Endothelial cell of umbilical vein (primary cell): ENCODE measurements at regions not wholly inside any gene's neighbourhood (a gene's known extent, or its start where the extent isn't known, plus 50 kb on each side); places are given as distances from the start of the nearest gene placed in this dataset.

ENCODE experiments used
- BruUV-seq: library from RNA; stranded (reverse); fragments of 400-500 nt; replicated peaks from 2 replicates; lab custom pipeline; 2021; lab: Mats Ljungman, UMichigan
- CTCF ChIA-PET: fragments of 300-600, 350-600 bp; sonication (Branson Sonifier 250); formaldehyde crosslinking; loops from one replicate; lab custom pipeline; 2021; ENCODE audit warnings: antibody characterized with exemption, inconsistent platforms; lab: Charles Lee
- POLR2A ChIA-PET: fragments of 300-600, 350-600 bp; sonication (Branson Sonifier 250); formaldehyde crosslinking; loops from one replicate; lab custom pipeline; 2021; ENCODE audit warnings: antibody characterized with exemption, inconsistent platforms; lab: Charles Lee
- DNase-seq: peaks from one replicate; pipeline ENCODE4 v3.0.0-alpha.2; 2011; ENCODE audit warnings: low read depth, low spot score
- FAIRE-seq: peaks from 2 replicates; lab custom pipeline; 2011; peaks lifted over from hg19 to GRCh38; lab: Jason Lieb, UNC
- H2AFZ ChIP-seq: 2 replicates; pipeline ENCODE4 v1.6.0; 2012; ENCODE audit warnings: low read depth, low read length, control low read depth, inconsistent platforms
- H3K27ac ChIP-seq: 2 replicates; pipeline ENCODE4 v1.5.1; 2011; ENCODE audit warnings: low read depth, mild to moderate bottlenecking, control low read depth, low read length, moderate library complexity; ENCODE audit not compliant: insufficient read depth
- H3K27me3 ChIP-seq, 2 experiments: 2 replicates each; pipeline versions ENCODE4 v1.6.0 to v1.6.1; 2011; ENCODE audit warnings: low read length in 2 of 2, mixed read lengths in 1 of 2; ENCODE audit not compliant: control insufficient read depth in 2 of 2, insufficient read depth in 2 of 2
- H3K36me3 ChIP-seq, 2 experiments: 2 replicates in 1 of 2; 3 replicates in 1 of 2; pipeline ENCODE4 v1.5.1; 2011; ENCODE audit warnings: low read length in 2 of 2, mild to moderate bottlenecking in 1 of 2, moderate library complexity in 1 of 2; ENCODE audit not compliant: control insufficient read depth in 2 of 2, insufficient read depth in 2 of 2; ENCODE audit errors: extremely low read depth in 1 of 2
- H3K4me1 ChIP-seq: 3 replicates; pipeline ENCODE4 v1.5.1; 2011; ENCODE audit warnings: mild to moderate bottlenecking, low read length; ENCODE audit not compliant: control insufficient read depth, insufficient read depth; ENCODE audit errors: extremely low read depth
- H3K4me2 ChIP-seq: 2 replicates; pipeline ENCODE4 v1.6.1; 2011; ENCODE audit warnings: low read length, control low read depth, mixed read lengths; ENCODE audit not compliant: insufficient read depth
- H3K4me3 ChIP-seq, 3 experiments: fragments of 200-600 bp in 1 of 3; sonication (generic), shearing (Covaris generic) in 1 of 3; replicated peaks in 1 of 3; 2 replicates each; pipeline ENCODE4 v1.5.1; 2011 to 2016; ENCODE audit warnings: control low read depth in 3 of 3, low read length in 3 of 3, mild to moderate bottlenecking in 2 of 3, inconsistent platforms in 1 of 3, low read depth in 1 of 3, moderate library complexity in 1 of 3; ENCODE audit not compliant: insufficient read depth in 1 of 3
- H3K79me2 ChIP-seq: 2 replicates; pipeline ENCODE4 v1.6.0; 2012; ENCODE audit warnings: low read length, inconsistent platforms; ENCODE audit not compliant: control insufficient read depth, insufficient read depth
- H3K9ac ChIP-seq: replicated peaks from 2 replicates; pipeline ENCODE3; 2011; ENCODE audit warnings: low read length, control low read depth; ENCODE audit not compliant: insufficient read depth; ENCODE audit errors: extremely low read depth
- H3K9me1 ChIP-seq: replicated peaks from 3 replicates; pipeline ENCODE4 v1.6.0; 2011; ENCODE audit warnings: mild to moderate bottlenecking, low read length; ENCODE audit not compliant: control insufficient read depth, insufficient read depth; ENCODE audit errors: extremely low read depth
- H3K9me3 ChIP-seq: replicated peaks from 2 replicates; pipeline ENCODE4 v1.5.1; 2012; ENCODE audit warnings: low read length, inconsistent platforms; ENCODE audit not compliant: control insufficient read depth, insufficient read depth
- H4K20me1 ChIP-seq: replicated peaks from 2 replicates; pipeline ENCODE3; 2011; ENCODE audit warnings: mild to moderate bottlenecking, low read length; ENCODE audit not compliant: control insufficient read depth, insufficient read depth; ENCODE audit errors: extremely low read depth
- CTCF ChIP-seq, 2 donors: IDR thresholded peaks; 1 replicate in 1 of 2; 2 replicates in 1 of 2; pipeline ENCODE4 v1.5.1; 2011; ENCODE audit warnings: low read length in 2 of 2, mild to moderate bottlenecking in 2 of 2, moderate library complexity in 2 of 2, control low read depth in 1 of 2, inconsistent platforms in 1 of 2, low read depth in 1 of 2; ENCODE audit not compliant: insufficient read depth in 1 of 2; ENCODE audit errors: extremely low read depth in 1 of 2
- EZH2 ChIP-seq: IDR thresholded peaks from 2 replicates; pipeline ENCODE4 v1.6.1; 2012; ENCODE audit warnings: borderline replicate concordance, low read depth, mild to moderate bottlenecking, moderate library complexity, low read length, inconsistent platforms; ENCODE audit not compliant: severe bottlenecking
- FOS ChIP-seq: IDR thresholded peaks from 2 replicates; pipeline ENCODE4 v1.6.1; 2011; ENCODE audit warnings: mild to moderate bottlenecking, low read length, moderate library complexity, borderline replicate concordance; ENCODE audit not compliant: insufficient read depth
- GATA2 ChIP-seq: IDR thresholded peaks from 2 replicates; pipeline ENCODE4 v1.7.0; 2011; ENCODE audit warnings: low read depth, mild to moderate bottlenecking, moderate library complexity, mixed read lengths, low read length; ENCODE audit not compliant: insufficient read length, insufficient read depth
- JUN ChIP-seq: IDR thresholded peaks from 2 replicates; pipeline ENCODE4 v1.6.1; 2011; ENCODE audit warnings: borderline replicate concordance, low read depth; ENCODE audit not compliant: insufficient read length, insufficient read depth
- MYC ChIP-seq: IDR thresholded peaks from one replicate; pipeline ENCODE4 v1.6.1; 2011; ENCODE audit warnings: mild to moderate bottlenecking, low read depth, low read length
- POLR2A ChIP-seq: IDR thresholded peaks from 2 replicates; pipeline ENCODE4 v1.6.1; 2012; ENCODE audit warnings: low read depth, mild to moderate bottlenecking, control low read depth, low read length
- POLR2AphosphoS5 ChIP-seq: IDR thresholded peaks from 2 replicates; pipeline ENCODE4 v1.6.1; 2012; ENCODE audit warnings: low read depth, mild to moderate bottlenecking, control low read depth, low read length, moderate library complexity; ENCODE audit not compliant: insufficient read depth
- dilution Hi-C: fragments of 300-500 bp; cut with MboI; formaldehyde crosslinking; loops from one replicate; pipeline ENCODE4 v1.15.0; 2019; ENCODE audit warnings: low sequenced_read_pairs; ENCODE audit not compliant: extremely low pct_ligation_motif_present
- intact Hi-C: fragments of 100-400 bp; cut with micrococcal nuclease; formaldehyde crosslinking; loops from one replicate; pipeline ENCODE4 v1.10.0; 2022
- TF ChIP-seq, protein P1 (sequence below): IDR thresholded peaks from 2 replicates; pipeline ENCODE4 v1.6.1; 2011; ENCODE audit not compliant: insufficient read depth, insufficient read length

GRCh38 chr2:79327460-79327859, 167.9 kb upstream of the REG3A start:
- DNase-seq, result no peak
- dilution Hi-C loops, result no loop called here
- Histone ChIP-seq H3K9me3 (peaks cover 4% of the 10 kb centered on the region), H2AFZ (no peak overlapping the region), H3K9ac (no peak overlapping the region), H3K36me3 (no peaks in the 10 kb centered on the region), H4K20me1 (no peaks in the 10 kb centered on the region), H3K27me3 (no peaks in the 10 kb centered on the region), H3K4me3 (no peak overlapping the region), H3K79me2 (no peaks in the 10 kb centered on the region), H3K4me2 (no peak overlapping the region), H3K27ac (no peak overlapping the region), H3K4me1 (no peaks in the 10 kb centered on the region), H3K9me1 (no peaks in the 10 kb centered on the region)
- CTCF ChIA-PET, result no interaction called here
- POLR2A ChIA-PET, result no interaction called here
- TF ChIP-seq, protein P1, sequence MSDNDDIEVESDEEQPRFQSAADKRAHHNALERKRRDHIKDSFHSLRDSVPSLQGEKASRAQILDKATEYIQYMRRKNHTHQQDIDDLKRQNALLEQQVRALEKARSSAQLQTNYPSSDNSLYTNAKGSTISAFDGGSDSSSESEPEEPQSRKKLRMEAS, result no peak
- no peak for TF ChIP-seq JUN
- no peak for TF ChIP-seq POLR2A
- no peak for TF ChIP-seq CTCF (IDR thresholded peaks at IDR 0.05; ENCODE audit: extremely low read depth in 1 of 2, insufficient read depth in 1 of 2, low read depth in 1 of 2, low read length in 2 of 2)
- TF ChIP-seq MYC, result no peak
- no peak for TF ChIP-seq GATA2
- TF ChIP-seq POLR2AphosphoS5, result no peak
- TF ChIP-seq FOS, result no peak
- TF ChIP-seq EZH2, result no peak
- FAIRE-seq, result no peak
- BruUV-seq, result no TSS peak
- intact Hi-C loops, result no loop called here
